C1 segment of cervical spinal cord (tissue), 14 donors: ENCODE measurements at regions not wholly inside any gene's neighbourhood (a gene's known extent, or its start where the extent isn't known, plus 50 kb on each side); places are given as distances from the start of the nearest gene placed in this dataset.

ENCODE experiments used
- DNase-seq, 14 donors: peaks; one replicate each; lab custom pipeline; 2025; lab: John Stamatoyannopoulos, UW

- no peak for DNase-seq
These were observed 785.5 kb upstream of the EDIL3 start for GRCh38 chr5:85170183-85170582.

- no peak for DNase-seq
These were observed 788.8 kb upstream of the EDIL3 start for GRCh38 chr5:85173469-85173868.

- DNase-seq = no peak
These were observed 797.7 kb upstream of the EDIL3 start for GRCh38 chr5:85182344-85182743.

GRCh38 chr5:85204289-85204688 lies 819.6 kb upstream of the EDIL3 start:
- no peak for DNase-seq

- no peak for DNase-seq
These were observed 820.8 kb upstream of the EDIL3 start for GRCh38 chr5:85205430-85205829.

GRCh38 chr5:85225388-85225787 lies 840.7 kb upstream of the EDIL3 start:
- DNase-seq = no peak

GRCh38 chr5:85249204-85249603 lies 864.5 kb upstream of the EDIL3 start:
- DNase-seq = no peak

GRCh38 chr5:85263125-85263524 lies 878.4 kb upstream of the EDIL3 start:
- no peak for DNase-seq

- no peak for DNase-seq
These were observed 882.0 kb upstream of the EDIL3 start for GRCh38 chr5:85266692-85267091.

- DNase-seq = no peak
These were observed 883.5 kb upstream of the EDIL3 start for GRCh38 chr5:85268194-85268593.

- no peak for DNase-seq
These were observed 893.5 kb upstream of the EDIL3 start for GRCh38 chr5:85278193-85278592.

GRCh38 chr5:85288914-85289313 lies 904.2 kb upstream of the EDIL3 start:
- no peak for DNase-seq

- DNase-seq = no peak
These were observed 908.6 kb upstream of the EDIL3 start for GRCh38 chr5:85293145-85293785.

- no peak for DNase-seq
These were observed 919.8 kb upstream of the EDIL3 start for GRCh38 chr5:85304524-85304923.

GRCh38 chr5:85305766-85306165 lies 921.1 kb upstream of the EDIL3 start:
- no peak for DNase-seq

- no peak for DNase-seq
These were observed 926.9 kb upstream of the EDIL3 start for GRCh38 chr5:85311536-85311935.

GRCh38 chr5:85320495-85320894 lies 935.8 kb upstream of the EDIL3 start:
- DNase-seq = no peak

GRCh38 chr5:85333276-85333675 lies 948.6 kb upstream of the EDIL3 start:
- no peak for DNase-seq

- no peak for DNase-seq
These were observed 952.8 kb upstream of the EDIL3 start for GRCh38 chr5:85337435-85337834.

GRCh38 chr5:85340790-85341189 lies 956.1 kb upstream of the EDIL3 start:
- no peak for DNase-seq

- DNase-seq = no peak
These were observed 961.1 kb upstream of the EDIL3 start for GRCh38 chr5:85345818-85346217.

GRCh38 chr5:85357309-85357708 lies 972.6 kb upstream of the EDIL3 start:
- no peak for DNase-seq

- no peak for DNase-seq
These were observed 990.8 kb upstream of the EDIL3 start for GRCh38 chr5:85375525-85375924.

- no peak for DNase-seq
These were observed 1004.1 kb upstream of the EDIL3 start for GRCh38 chr5:85388770-85389169.
